ENCODE measurements at regions not wholly inside any gene's neighbourhood (a gene's known extent, or its start where the extent isn't known, plus 50 kb on each side); places are given as distances from the start of the nearest gene placed in this dataset.
"Not testable (repeated sequence)": the region's sequence is repeated elsewhere in the genome, so short reads cannot be mapped to it uniquely, and the experiment has no call there.

- DNase-seq = no peak
Measured at GRCh38 chr6:14997507-14997906, 248.4 kb upstream of the JARID2 start.

DNA sequence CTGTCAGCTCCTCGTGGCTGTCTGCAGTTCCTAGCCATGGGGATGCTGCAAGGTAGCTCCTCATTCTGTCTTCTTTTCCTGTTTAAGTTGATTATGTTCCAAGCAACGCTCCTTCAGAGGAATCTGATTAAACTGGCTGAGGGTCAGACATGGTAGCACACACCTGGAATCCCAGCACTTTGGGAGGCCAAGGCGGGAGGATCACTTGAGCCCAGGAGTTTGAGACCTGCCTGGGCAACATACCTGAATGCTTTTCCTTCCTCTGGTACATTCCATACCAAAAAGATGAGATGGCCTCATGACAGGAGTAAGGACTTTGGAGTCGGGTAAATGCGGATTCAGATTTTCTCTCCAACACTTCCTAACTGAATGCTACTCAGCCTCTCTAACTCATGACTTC, 246.8 kb upstream of the JARID2 start:
- no peak for DNase-seq

DNA sequence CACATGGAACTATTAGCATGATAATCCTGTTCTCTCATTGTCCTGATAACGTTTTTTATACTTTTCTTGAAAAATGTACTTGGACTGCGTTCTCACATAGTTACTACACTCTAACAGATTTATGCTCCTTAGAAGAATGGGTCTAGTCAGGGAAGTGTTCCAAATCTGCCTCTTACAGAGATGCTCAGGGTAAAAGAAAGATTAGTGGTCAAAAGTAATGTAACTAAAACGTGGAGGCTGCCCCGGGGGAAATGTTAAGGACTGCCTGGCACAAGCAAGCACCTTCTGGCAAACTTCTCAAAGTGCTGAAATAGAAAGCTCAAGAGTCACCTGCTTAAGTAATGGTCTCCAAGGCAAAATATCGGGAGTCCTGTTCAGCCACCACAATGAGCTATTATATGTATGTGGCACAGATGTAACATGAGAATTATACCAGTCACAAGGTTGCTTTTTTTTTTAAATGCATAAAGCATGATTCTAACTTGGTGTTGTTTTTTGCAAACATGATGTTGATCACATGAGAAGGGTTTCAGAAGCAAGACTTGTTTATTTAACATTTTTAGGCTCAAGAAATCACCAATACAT, 244.5 kb upstream of the JARID2 start:
- no peak for DNase-seq

DNA sequence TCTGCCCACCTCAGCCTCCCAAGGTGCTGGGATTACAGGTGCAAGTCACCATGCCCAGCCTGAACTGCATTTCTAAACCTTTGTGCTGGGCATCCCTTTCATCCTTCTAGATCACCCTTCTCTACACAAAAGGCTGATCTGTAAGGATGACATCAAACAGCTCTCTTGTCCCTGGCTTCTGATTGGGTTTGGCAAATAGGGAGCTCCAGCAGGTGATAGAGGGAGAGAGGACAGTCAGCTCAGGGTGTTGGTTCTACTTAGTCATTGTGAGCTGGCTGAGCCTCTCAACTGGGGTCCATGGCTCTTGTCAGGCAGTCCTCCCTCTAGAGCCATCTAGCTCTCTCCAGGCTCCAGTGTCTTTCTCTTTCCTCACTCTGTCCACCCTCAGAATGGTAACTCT, 237.6 kb upstream of the JARID2 start:
- no peak for DNase-seq

- DNase-seq = no peak
Measured at GRCh38 chr6:15014958-15015357, 230.9 kb upstream of the JARID2 start.

DNA sequence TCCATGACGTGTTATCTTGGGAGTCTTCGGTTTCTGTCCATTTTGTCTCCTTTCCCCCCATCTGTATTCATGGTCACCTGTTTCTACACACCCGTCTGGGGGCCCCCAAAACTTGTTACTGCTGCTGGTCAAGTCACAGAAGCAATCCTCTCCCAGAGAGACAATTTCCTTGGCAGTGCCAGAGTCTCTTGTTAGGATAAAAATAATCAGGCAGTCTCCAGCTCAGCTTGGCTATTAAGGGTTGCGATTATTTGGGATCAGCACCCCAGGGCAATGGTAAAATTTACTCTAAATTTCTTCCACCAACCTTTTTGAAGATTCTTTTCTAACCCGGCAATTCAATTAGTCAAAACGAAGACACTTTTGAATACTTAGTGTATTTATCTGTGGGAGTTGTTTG, 229.1 kb upstream of the JARID2 start:
- DNase-seq = no peak

GRCh38 chr6:15017261-15017660, 228.6 kb upstream of the JARID2 start:
- DNase-seq = no peak

GRCh38 chr6:15017803-15018202, 228.1 kb upstream of the JARID2 start:
- no peak for DNase-seq

GRCh38 chr6:15020119-15020770, 225.6 kb upstream of the JARID2 start:
- DNase-seq = no peak

DNA sequence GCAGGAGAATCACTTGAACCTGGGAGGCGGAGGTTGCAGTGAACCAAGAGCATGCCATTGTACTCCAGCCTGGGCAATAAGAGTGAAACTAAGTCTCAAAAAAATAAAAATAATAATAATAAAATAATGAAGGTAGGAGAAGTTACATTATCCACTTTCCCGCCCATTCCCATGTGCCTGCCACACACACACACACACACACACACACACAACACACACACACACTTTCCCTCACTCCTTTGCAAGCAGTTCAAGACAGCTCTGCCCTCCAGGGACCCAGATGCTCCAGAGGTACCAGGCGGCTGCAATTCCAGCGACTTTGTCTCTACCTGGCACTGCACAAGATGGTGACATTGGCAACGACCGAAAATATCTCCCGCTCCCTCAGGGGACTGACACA, 224.8 kb upstream of the JARID2 start:
- no peak for DNase-seq

GRCh38 chr6:15023018-15023417, 222.9 kb upstream of the JARID2 start:
- not testable (repeated sequence) for DNase-seq

DNA sequence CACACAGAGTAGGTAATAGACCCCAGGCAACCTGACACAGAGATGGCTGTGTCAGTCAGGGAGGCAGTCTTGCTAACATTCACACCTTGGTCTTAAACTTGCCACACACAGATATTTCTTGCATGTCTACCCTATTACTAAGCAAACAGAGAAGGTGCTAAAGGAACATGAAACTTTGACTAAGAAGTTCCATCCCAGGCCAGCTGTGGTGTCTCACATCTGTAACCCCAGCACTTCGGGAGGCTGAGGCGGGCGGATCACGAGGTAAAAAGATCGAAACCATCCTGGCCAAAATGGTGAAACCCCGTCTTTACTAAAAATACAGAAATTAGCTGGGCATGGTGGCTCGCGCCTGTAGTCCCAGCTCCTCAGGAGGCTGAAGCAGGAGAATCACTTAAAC, 222.4 kb upstream of the JARID2 start:
- DNase-seq = no peak

DNA sequence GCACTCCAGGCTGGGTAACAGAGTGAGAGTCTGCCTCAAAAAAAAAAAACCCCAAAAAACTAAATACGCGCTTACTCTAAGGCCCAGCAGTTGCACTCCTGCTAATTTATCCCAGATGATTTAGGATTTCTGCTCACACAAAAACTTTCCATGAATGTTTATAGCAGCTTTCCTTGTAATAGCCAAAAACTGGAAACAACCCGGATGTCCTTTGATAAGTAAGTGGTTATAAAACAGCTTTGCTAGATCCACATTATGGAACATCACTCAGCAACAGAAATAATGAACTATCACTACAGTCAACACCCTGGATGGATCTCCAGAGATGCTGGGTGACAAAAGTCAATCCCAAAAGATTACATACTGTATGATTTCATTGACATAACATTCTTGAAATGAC, 220.4 kb upstream of the JARID2 start:
- no peak for DNase-seq

- DNase-seq = no peak
Measured at GRCh38 chr6:15026832-15027231, 219.0 kb upstream of the JARID2 start.

DNA sequence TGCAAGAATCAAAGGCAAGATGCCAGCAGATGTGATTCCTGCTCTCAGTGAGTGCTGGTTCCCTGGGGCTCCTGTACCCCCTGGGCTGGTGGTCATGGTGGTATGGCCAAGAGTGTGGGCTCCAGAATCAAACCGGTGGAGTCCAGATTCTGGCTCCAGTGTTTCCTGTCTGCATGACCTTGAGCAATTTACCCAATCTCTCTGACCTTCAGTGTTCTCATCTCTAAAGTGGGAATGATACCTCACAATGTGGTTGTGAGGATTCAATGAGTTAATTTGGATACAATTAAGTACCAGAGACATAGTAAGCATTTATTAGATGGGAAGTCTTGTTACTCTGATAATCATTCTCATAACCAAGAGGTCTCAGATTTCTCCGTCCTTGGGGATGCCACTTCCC, 218.4 kb upstream of the JARID2 start:
- DNase-seq = no peak

- DNase-seq = no peak
Measured at GRCh38 chr6:15032015-15032414, 213.9 kb upstream of the JARID2 start.

GRCh38 chr6:15033850-15034203, 212.0 kb upstream of the JARID2 start:
- DNase-seq = no peak

- DNase-seq = no peak
Measured at GRCh38 chr6:15036690-15037245, 209.1 kb upstream of the JARID2 start.

DNA sequence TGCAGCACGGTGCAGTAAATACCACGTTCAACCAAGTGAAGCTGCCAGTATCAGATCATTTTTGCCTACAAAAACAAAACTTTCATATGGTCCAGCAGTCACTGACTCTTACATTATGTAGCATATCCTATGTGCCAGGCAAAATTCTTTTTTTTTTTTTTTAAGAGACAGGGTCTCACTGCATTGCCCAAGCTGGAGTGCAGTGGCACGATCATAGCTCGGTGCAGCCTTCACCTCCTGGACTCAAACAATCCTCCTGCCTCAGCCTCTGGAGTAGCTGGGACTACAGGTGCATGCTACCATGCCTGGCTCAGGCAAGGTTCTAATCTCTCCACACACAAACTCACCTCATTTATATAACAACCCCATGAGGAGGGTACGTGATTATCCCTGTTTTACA, 208.6 kb upstream of the JARID2 start:
- DNase-seq = no peak

DNA sequence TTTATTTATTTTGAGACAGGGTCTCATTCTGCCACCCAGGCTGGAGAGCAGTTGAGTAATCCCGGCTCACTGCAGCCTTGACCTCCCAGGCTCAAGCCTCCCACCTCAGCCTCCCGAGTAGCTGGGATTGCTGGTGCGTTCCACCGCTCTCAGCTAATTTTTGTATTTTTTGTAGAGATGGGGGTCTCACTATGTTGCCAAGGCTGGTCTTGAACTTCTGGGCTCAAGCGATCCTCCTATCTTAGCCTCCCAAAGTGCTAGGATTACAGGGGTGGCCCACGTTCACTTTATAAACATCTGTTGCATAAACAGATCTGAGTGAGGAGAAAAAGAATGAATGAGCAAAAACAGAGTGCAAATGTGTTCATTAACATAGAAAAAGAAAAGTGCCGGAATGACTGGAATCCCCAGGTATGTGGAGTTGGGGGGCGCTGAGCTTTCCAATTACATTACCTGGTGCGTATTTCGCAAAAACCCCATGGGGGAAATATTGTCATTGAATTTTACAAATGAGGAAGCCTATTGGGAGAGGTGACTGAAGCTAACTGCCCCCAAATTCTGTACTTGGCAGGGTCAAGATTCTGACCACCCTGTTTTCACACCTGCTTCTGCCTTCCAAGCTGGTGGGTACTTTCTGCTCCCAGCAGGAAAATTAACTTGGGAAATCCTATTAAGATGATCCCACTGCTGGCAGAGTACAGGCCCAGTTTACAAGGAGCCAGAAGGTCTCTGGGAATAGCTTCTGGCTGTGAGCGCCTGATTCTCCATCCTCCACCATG, 207.7 kb upstream of the JARID2 start:
- DNase-seq = no peak

- DNase-seq = no peak
Measured at GRCh38 chr6:15039136-15039535, 206.7 kb upstream of the JARID2 start.

- DNase-seq = no peak
Measured at GRCh38 chr6:15042938-15043337, 202.9 kb upstream of the JARID2 start.

- DNase-seq = no peak
Measured at GRCh38 chr6:15044146-15044882, 201.6 kb upstream of the JARID2 start.
